Caki2 (cell line): ENCODE measurements at regions not wholly inside any gene's neighbourhood (a gene's known extent, or its start where the extent isn't known, plus 50 kb on each side); places are given as distances from the start of the nearest gene placed in this dataset.
A peak's percentile ranks its signal among the peaks of the same experiment; 100 is the strongest.

ENCODE experiments used
- DNase-seq: peaks from one replicate; pipeline ENCODE4 v3.0.0-alpha.2; 2015; ENCODE audit warnings: low read depth
- in situ Hi-C: cut with HindIII; loops from 2 replicates; pipeline ENCODE4 v1.10.0; 2016; ENCODE audit warnings: low sequenced_read_pairs, low pct_unique_long_range_greater_than_20kb, mixed read lengths

DNA sequence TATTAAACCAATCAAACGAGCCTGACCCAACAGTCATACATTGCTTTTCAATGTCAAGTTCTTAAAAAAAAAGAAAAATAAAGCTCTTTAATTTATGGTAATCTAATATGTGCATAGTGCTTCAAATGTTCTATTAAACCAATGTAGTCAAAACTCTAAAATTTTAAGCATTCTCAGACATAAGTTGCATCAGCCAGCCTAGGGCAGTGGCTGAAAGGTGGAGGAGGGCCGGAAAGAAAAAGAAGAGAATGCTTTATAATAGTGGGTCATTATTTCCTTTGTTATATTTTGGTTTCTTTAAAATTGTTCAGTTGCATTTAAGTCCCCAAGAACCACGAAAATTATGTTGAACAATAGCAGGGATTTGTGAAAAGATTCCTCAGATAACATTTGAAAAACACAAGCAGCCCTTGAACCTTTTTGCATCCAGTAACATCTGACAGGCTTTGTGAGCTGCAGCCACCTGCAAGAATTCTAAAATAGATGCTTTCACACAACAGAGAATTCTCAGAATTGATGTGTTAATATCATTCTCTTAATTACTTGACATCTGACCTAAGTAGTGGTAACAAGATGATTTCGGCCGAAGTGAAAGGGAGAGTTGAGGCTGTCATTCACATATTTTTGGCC is 252.1 kb downstream of the CDCA7 start:
- in situ Hi-C loops, result no loop called here
- DNase-seq, result no peak

DNA sequence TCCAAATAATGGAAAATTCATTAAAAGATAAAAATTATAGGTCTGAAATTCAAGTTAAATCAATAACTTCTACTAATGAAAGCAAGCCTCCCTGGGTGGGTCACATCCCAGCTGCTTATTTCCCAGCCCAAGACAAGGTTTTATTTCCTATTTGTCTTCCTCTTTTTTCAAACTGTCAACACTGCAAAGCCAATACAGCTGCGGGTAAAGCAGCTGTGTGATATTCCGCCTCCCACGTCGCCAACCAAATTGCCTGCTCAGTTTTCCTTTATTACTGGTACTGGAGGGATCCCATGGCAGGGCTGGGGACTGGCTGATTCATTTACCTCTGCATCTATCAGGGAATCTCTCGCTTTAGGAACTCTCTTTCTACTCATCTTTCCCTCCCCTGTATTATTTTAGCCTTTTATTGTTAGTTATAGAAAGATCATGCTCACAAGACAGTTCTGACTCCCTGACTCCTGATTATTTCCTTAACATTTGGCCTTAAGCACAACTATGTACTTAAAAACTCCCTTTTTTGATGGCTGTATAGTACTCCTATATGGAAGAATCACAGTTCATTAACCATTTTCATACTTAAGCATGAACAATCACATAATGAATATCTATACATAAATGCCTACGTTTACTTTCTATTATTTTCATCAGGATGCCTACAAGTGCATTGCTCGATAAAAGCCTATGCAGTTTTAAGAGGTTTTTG is 253.1 kb downstream of the CDCA7 start:
- DNase-seq, result no peak
- in situ Hi-C loops, result no loop called here

DNA sequence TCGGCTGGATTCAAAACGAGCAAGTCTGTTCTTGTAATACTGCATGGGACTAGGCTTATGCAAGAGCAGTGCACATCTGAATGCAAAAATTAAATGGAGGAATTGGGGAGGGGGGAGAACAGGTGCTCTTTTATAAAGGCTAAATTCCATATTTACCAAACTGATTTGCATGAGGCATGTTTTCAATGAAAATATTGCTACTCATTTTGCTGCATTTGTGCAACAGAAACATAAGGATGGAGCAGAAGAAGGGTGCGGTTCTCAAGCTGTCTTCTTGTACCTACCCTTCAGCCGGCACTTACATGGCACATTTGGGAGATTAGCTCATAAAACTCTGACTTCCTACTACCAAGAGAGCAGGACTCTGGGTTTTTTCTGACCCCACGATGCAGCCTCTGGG is 256.4 kb downstream of the CDCA7 start:
- DNase-seq, result no peak
- in situ Hi-C loops, result no loop called here

DNA sequence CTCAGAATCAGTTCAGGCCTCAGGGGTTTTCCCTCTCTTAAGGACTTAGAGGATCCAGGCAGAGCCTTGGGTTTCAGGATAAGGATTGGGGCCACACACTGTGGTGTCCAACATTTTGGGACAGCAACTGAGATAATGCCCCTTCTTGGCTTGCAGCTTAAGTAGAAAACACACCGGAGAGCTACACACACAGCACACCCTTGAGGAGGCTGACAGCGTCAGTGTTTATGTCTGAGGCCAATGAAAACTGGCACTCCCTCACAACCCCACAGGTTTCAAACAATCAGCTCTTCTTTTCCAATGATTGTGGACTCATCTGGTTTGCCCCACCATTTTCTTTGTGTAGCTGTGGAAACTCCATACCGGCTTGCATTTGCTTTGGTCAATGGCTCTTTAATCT is 257.7 kb downstream of the CDCA7 start:
- in situ Hi-C loops, result no loop called here

DNA sequence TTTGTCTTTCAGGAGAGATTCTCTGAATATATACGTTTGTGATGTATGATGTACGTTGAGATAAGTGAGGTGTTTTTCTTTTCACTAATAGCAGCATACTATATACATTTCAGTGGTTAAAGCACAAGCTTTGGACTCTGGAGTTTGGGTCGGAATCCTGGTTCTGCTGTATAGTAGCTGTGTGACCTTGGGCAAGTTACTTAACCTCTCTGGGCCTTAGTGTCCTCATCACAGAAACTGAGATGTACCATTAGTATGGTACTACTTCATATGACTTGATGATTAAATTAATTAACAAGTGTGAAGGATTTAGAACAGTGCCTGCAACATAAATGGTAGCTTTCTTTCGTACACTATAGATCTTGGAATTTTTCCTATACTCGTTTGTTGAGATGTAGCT is 258.7 kb downstream of the CDCA7 start:
- in situ Hi-C loops, result no loop called here
- no peak for DNase-seq

More for the DNA sequence above, 257.7 kb downstream of the CDCA7 start:
- no peak for DNase-seq

DNA sequence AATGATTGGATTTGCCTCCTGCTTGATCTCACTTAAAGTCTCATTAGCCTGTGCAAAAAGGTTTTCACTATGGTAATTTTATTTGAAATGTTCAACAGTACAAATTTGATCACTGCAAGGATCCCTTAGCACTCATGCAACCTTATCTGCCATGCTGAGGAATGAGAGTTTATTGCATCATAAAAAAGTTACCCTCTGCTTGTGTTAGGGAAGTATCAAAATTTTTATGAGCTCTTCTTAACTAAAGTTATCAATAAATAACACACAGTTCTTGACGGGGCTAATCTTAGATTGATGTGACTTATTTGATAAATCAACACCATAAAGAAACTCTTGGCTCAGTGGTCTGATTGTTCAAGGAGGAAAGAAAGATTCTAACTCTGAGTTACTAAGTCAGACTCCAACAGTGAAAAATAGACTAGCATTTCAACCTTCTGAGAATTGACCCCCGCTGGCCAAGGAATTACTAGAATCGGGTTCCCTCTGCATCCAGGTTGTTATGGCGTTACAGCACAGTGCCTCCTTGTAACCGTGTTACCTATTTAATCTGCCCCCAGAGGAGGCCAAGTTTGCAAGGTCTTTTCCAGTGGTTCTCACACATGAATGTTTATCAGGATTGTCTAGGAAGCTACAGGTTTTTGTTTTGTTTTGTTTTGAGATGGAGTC is 259.7 kb downstream of the CDCA7 start:
- in situ Hi-C loops, result no loop called here
- DNase-seq, result no peak

DNA sequence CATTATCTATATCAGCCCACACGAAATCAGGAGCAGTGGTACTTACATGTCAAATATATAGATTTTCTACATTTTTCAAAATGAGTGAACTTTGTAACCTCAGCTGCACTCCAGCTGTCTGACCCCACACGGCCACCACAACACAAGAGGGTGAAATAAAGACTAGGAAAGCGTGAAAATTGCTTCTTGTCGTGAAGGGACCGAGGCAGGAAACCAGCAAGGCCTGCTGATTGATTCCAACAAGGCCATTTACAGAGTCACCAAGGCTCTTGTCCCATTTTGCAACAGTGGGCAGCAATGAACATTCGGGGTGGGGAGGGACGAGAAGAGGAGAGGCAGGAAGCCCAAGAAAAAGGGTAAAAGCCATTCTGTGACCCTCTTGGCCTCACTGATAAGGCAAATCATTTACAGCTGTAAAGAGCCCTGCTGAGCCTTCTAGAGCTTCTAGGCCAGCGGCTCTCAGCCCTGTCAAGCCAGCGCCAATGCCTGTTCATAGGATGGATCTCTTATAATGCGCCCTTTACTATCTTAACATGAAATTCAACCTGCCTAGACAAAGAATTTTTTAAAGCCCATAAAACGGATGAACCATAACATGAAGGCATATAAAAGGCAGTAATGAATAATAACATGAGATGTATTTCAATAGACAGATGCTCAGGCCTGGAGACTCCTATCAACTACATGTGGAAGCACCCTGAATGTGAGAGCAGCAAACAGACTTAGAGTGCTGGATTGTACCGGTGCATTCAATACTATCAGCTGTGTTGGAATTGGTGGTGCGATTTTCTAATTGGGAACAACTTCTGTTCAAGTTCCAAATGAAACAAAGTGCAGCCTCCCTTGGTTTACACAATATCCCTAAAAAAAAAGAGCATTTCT is 269.0 kb downstream of the CDCA7 start:
- in situ Hi-C loops, result no loop called here
- DNase-seq, result no peak

DNA sequence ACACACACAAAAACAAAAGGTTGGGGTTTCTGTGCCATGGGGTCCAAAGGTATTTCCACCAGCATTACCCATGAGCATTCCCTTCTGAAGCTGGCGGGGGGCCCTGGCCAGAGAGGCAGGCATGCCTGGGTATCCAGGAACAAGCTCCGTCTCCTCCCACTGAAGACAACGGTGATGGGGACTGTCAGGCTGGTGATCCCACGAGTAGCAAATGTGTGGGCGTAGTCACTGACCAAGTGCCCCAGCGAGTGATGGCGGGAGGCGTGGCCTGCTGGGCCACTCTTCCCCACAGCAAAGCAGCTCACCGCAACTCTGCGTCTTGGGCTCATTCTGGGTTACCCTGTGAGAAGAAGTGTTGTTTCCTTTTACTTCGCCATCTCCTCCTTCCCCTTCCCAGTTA is 270.6 kb downstream of the CDCA7 start:
- DNase-seq, result no peak
- in situ Hi-C loops, result no loop called here

DNA sequence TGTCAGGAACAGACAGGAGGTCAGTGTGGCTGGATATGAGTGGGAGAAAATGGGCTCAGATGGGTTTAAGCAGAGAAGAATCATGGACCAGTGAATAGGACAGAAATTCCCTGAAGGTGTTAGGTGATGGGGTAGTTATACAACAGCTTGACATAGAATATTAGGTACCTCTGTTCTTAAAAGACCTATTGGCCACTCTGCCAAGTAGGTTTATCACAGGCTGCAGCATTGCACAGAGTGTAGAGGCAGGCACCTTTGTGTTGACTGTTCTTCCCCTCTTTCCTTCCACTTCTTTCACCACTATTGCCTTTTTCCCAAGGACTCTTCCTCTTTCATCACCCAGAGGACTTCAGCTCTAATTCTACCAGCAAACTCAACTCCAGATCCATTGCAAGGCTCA is 274.4 kb downstream of the CDCA7 start:
- in situ Hi-C loops, result no loop called here
- no peak for DNase-seq

DNA sequence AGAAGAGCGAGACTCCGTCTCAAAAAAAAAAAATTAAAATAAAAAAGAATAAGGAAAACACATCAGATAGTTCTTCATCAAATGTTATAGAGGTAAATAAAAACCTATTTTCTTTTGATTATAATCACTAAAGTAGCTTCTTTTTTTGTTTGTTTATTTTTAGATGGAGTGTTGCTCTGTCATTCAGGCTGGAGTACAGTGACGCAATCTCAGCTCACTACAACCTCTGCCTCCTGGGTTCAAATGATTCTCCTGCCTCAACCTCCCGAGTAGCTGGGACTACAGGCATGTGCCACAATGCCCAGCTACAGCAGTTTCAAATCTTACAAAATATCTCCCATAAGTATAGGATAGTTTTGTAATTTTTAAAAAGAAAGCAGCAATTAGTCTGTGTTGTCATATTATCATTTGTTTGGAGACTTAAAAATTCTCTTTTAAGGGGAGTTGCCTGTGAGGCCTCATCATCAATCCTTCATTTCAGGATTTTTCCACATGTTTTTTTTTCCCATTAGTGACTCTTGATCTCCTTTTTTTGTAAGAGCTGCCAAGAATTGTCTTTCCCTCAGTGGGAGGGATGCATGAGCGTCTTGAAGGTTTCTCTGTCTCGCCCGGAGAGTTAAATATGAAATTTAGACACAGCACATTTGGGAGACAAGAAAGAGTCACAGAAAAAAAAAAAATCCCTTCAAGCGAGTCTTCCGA is 275.9 kb downstream of the CDCA7 start:
- in situ Hi-C loops, result no loop called here
- DNase-seq, result no peak

DNA sequence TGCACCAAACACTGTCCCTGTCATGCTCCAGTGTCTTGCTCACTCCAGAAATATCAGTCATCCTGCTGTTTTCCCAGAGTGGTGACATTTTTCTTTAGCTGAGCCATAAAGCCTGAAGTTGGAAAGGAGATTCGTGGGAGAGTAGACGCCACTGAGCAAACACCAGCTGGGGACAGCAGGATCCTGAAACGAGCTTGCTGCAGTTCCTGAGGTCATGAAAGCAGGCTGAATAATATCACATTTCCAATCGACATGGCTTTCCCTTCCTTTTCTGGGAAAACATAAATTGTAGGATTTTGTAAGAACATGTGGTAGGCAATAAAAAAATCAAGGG is 276.4 kb downstream of the CDCA7 start:
- peak; percentile 30 for DNase-seq

DNA sequence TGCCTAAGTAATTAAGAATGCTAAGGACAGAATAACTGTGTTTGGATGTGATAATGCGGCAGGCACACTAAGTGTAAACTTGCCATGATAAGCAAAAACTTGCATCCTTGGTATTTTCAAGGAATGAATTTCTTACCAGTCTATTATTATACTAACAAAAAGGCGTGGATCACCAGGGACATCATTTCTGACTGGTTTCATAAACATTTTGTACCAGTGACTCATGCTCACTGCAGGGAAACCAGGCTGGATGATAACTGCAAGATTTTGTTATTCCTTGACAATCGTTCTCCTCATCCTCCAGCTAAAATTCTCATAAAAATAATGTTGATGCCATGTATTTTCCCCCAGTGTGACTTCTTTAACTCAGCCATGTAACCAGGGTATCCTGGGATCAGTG is 289.5 kb downstream of the CDCA7 start:
- DNase-seq, result peak; percentile 19
- in situ Hi-C loops, result no loop called here

More for the DNA sequence above, 276.4 kb downstream of the CDCA7 start:
- in situ Hi-C loops, result no loop called here

DNA sequence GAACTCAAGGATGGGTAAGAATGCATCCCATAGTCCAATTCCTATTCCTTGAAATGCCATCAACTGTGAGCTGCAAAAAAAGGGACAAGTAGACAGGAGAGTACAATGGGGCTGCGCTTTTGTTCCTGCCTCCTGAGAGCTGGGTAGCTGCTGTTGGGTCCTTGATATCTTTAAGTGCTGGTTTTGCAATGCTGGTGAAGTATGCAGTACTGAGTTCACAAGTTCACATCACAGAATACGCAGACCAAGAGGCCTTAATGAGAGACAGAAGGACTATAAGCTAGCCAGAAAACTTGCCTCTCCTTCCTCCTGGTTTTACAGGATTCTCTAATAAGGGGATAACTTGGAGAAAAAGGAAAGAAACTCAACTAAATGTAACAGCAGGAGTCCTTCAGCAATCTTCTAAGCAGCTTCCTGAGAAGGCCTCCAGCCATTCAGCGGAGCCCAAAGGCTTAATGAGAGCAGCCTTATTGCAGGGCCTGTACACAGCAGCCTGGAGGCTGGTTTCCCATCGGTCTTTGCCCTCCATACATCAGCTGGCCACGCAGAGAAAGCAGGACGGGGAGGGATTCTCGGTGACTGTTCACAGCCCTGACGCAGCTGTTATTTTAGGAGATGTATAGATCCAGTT is 293.1 kb downstream of the CDCA7 start:
- in situ Hi-C loops, result no loop called here
- no peak for DNase-seq

DNA sequence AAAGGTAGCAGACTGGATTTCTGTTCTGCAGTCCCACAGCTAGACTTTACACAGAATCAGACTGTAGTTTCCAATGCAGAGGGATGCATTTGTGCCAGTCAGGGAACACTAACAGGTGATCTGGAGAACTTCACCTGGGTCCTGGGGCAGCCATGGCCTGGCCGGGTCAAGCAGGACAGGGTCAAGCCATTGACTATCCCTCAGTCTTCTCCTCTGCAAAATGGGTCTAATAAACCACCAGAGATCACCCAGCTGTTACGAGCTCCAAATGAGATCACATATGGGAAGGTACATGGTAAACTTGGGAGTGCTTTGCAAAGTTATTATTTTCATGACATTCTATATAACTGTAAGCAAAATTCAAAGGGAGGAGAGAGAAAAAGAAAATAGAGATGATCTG is 294.1 kb downstream of the CDCA7 start:
- in situ Hi-C loops, result no loop called here
- no peak for DNase-seq

DNA sequence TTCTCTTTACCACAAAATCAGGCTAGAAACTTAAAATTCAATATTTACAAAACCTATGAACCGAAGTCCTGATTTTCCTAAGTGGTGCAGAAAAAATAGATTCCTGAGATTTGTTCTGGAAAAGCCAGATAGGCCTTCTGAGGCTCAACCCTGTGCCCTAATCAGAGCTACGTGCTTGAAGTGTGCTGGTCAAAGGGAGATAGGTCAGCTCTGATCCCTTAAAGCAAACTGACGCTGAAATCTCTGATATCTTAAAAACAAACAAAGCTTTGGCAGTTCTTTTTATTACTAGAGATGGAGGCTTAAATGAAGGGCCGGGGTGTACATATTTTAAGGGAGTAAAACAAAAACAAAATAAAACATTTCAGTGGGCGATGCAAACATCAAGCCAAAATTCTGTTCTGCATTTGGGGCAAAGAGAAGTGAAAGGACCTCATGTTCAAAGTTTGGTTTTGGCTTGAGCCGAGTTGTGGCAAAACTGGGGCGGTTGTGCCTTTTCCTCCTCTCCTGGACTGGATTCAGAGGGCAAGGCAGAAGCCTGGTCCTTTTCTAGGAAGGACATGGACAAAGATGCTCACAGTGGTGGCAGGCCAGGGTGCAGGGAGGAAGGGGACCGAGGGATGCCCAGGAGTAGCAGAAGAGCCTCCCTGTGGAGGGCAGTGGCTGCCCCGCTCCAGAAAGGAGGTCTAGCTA is 295.0 kb downstream of the CDCA7 start:
- in situ Hi-C loops, result no loop called here
- no peak for DNase-seq

DNA sequence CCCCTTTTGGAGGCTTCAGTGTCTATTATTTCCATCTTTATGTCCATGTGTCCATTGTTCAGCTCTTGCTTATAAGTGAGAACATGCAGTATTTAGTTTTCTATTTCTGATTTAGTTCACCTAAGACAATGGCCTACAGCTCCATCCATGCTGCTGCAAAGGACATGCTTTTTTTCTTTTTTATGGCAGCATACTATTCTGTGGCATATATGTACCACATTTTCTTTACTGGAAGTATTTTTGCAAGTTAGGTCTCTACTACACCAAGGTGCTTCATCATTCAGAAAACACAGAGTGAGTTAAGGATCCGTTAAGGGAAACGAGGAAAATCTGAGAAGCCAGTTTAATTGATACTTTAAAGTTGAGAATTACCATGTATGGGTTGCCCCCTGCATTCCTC is 297.2 kb downstream of the CDCA7 start:
- no peak for DNase-seq
- in situ Hi-C loops, result no loop called here

DNA sequence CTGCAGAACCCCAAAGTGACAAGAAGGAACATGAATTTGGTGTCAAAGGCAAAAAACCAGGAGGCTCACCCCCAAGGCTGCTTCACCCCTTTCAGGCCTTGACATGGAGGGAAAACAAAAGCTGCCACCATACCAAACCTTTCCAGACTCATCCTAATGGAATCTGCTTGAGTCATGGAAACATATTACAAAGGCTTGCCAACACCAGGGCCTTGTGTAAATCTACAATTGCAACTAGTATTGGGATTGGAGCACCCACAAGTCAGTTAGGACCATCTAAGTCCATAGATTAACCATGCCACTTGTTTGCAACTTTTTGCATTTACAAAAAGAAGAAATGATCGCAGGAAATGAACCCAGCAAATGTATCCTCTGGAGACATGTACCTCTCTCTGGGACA is 297.6 kb downstream of the CDCA7 start:
- in situ Hi-C loops, result no loop called here
- DNase-seq, result peak; percentile 68
